NB4 (cell line): ENCODE measurements at regions not wholly inside any gene's neighbourhood (a gene's known extent, or its start where the extent isn't known, plus 50 kb on each side); places are given as distances from the start of the nearest gene placed in this dataset.

ENCODE experiments used
- DNase-seq: peaks from one replicate; pipeline ENCODE4 v3.0.0; 2010; ENCODE audit warnings: low read depth
- H3K4me3 ChIP-seq: one replicate; pipeline ENCODE4 v1.5.1; 2011; ENCODE audit warnings: mild to moderate bottlenecking, low read depth, low read length, moderate library complexity
- CTCF ChIP-seq: IDR thresholded peaks from one replicate; pipeline ENCODE4 v1.5.1; 2012; ENCODE audit warnings: low read depth, low read length
- MYC ChIP-seq: IDR thresholded peaks from 2 replicates; pipeline ENCODE4 v1.6.1; 2011; ENCODE audit warnings: low read depth, low read length
- POLR2A ChIP-seq: IDR thresholded peaks from 2 replicates; pipeline ENCODE4 v1.6.1; 2011; ENCODE audit warnings: mild to moderate bottlenecking; ENCODE audit not compliant: insufficient read length; ENCODE audit errors: extremely low read depth
- TF ChIP-seq, protein P1 (sequence below): IDR thresholded peaks from 2 replicates; pipeline ENCODE4 v1.6.1; 2011; ENCODE audit warnings: low read depth, low read length

- no peak overlapping the region for H3K4me3 ChIP-seq
- TF ChIP-seq, protein P1, sequence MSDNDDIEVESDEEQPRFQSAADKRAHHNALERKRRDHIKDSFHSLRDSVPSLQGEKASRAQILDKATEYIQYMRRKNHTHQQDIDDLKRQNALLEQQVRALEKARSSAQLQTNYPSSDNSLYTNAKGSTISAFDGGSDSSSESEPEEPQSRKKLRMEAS: no peak
- TF ChIP-seq POLR2A: no peak
- TF ChIP-seq CTCF: no peak
- no peak for TF ChIP-seq MYC
- no peak for DNase-seq
Observed at GRCh38 chr12:11568155-11568761, 81.2 kb upstream of the ETV6 start.

- no peak overlapping the region for H3K4me3 ChIP-seq
- TF ChIP-seq MYC (no peak), CTCF (no peak), POLR2A (no peak)
- TF ChIP-seq, protein P1: no peak
- DNase-seq: no peak
Observed at GRCh38 chr12:11568762-11569478, 80.6 kb upstream of the ETV6 start.

DNA sequence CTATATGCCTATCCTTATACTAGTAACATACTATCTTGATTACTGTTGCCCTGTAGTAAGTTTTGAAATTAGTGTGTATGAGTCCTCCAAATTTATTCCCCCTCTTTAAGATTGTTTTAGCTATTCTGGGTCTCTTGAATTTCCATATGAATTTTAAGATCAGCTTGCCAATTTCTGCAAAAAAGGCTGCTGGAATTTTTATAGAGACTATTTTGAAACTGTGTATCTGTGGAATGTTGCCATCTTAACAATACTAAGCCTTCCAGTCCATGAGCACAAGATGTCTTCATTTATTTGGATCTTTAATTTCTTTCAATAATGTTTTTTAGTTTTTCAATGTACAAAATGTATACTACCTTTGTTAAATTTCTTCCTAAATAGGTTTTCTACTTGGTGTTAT lies 79.8 kb upstream of the ETV6 start:
- no peak for DNase-seq
- TF ChIP-seq CTCF: no peak
- TF ChIP-seq, protein P1: no peak

DNA sequence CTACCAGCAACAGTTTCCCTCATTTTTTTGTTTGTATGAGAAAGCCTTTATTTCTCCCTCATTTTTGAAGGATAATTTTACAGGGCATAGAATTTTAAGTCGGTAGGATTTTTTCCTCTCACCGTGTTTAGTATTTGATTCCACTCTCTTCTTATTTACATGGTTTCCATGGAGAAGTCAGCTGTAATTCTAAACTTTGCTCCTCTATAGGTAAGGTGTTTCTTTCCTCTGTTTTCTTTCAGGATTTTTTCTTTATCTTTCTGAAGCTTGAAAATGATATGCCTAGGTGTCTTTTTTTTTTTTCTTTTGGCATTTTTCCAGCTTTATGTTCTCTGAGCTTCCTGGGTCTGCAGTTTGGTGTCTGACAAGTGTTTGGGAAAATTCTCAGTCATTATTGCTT lies 75.6 kb upstream of the ETV6 start:
- TF ChIP-seq, protein P1: no peak
- TF ChIP-seq CTCF: no peak
- TF ChIP-seq POLR2A: no peak
- TF ChIP-seq MYC: no peak
- H3K4me3 ChIP-seq: no peak overlapping the region
- no peak for DNase-seq

More for the DNA sequence above, 79.8 kb upstream of the ETV6 start:
- no peak overlapping the region for H3K4me3 ChIP-seq

GRCh38 chr12:11576104-11576503 lies 73.4 kb upstream of the ETV6 start:
- DNase-seq: peak; percentile 41
- TF ChIP-seq MYC (no peak), CTCF (no peak), POLR2A (no peak)
- TF ChIP-seq, protein P1: no peak
- no peak overlapping the region for H3K4me3 ChIP-seq
